OCI-LY7 (cell line): ENCODE measurements at regions not wholly inside any gene's neighbourhood (a gene's known extent, or its start where the extent isn't known, plus 50 kb on each side); places are given as distances from the start of the nearest gene placed in this dataset.

Experiments used
- EZH2phosphoT487 ChIP-seq: fragments of 200-600 bp; sonication (generic); IDR thresholded peaks from 2 replicates; pipeline ENCODE4 v1.6.1; 2018; ENCODE audit warnings: low read depth, borderline replicate concordance, mild to moderate bottlenecking, mixed run types, antibody characterized with exemption, low read length, moderate library complexity, mixed read lengths
- TF ChIP-seq, protein P1 (sequence below): fragments of 200-600 bp; sonication (generic); conservative IDR thresholded peaks from 2 replicates; pipeline ENCODE4 v1.5.1; 2014; ENCODE audit warnings: mild to moderate bottlenecking, antibody characterized with exemption, low read length, moderate library complexity, mixed read lengths

DNA sequence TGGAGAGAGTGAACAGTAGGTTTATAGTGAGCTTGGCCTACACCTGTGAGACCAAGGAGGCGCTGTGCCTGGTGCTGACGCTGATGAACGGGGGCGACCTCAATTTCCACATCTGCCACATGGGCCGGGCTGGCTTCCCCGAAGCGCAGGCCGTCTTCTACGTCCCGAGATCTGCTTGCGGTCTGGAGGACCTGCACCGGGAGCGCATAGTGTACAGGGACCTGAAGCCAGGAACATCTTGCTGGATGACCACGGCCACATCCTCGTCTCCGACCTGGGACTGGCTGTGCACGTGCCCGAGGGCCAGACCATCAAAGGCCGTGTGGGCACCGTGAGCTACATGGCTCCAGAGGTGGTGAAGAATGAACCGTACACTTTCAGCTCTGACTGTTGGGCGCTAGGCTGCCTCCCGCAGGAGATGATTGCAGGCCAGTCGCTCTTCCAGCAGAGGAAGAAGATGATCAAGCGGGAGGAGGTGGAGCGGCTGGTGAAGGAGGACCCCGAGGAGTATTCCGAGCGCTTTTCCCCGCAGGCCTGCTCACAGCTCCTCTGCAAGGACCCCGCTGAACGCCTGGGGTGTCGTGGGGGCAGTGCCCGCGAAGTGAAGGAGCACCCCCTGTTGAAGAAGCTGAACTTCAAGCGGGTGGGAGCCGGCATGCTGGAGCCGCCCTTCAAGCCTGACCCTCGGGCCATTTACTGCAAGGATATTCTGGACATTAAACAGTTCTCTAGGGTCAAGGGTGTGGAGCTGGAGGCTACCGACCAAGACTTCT, 139.0 kb downstream of the ZDHHC20 start:
- no peak for TF ChIP-seq EZH2phosphoT487
- TF ChIP-seq, protein P1, sequence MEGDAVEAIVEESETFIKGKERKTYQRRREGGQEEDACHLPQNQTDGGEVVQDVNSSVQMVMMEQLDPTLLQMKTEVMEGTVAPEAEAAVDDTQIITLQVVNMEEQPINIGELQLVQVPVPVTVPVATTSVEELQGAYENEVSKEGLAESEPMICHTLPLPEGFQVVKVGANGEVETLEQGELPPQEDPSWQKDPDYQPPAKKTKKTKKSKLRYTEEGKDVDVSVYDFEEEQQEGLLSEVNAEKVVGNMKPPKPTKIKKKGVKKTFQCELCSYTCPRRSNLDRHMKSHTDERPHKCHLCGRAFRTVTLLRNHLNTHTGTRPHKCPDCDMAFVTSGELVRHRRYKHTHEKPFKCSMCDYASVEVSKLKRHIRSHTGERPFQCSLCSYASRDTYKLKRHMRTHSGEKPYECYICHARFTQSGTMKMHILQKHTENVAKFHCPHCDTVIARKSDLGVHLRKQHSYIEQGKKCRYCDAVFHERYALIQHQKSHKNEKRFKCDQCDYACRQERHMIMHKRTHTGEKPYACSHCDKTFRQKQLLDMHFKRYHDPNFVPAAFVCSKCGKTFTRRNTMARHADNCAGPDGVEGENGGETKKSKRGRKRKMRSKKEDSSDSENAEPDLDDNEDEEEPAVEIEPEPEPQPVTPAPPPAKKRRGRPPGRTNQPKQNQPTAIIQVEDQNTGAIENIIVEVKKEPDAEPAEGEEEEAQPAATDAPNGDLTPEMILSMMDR: no peak
